ENCODE measurements at regions not wholly inside any gene's neighbourhood (a gene's known extent, or its start where the extent isn't known, plus 50 kb on each side); places are given as distances from the start of the nearest gene placed in this dataset.

GRCh38 chr1:240027059-240027462, 64.6 kb upstream of the FMN2 start:
- DNase-seq (ENCODE audit: extremely low read depth in 1 of 11, low read depth in 9 of 11, low spot score in 4 of 11), result peak in 9 of 11 donors; percentile 9 to 31 (median 22)

GRCh38 chr1:240029418-240029817, 62.3 kb upstream of the FMN2 start:
- no peak for DNase-seq (ENCODE audit: extremely low read depth in 1 of 11, low read depth in 9 of 11, low spot score in 4 of 11)

- DNase-seq (ENCODE audit: extremely low read depth in 1 of 11, low read depth in 9 of 11, low spot score in 4 of 11), result peak in 1 of 11 donors; percentile 5
Measured at GRCh38 chr1:240030236-240030635, 61.4 kb upstream of the FMN2 start.

GRCh38 chr1:240031009-240031408, 60.7 kb upstream of the FMN2 start:
- no peak for DNase-seq (ENCODE audit: extremely low read depth in 1 of 11, low read depth in 9 of 11, low spot score in 4 of 11)

- DNase-seq (ENCODE audit: extremely low read depth in 1 of 11, low read depth in 9 of 11, low spot score in 4 of 11), result no peak
Measured at GRCh38 chr1:240031414-240031813, 60.3 kb upstream of the FMN2 start.

GRCh38 chr1:240033406-240033805, 58.3 kb upstream of the FMN2 start:
- DNase-seq (ENCODE audit: extremely low read depth in 1 of 11, low read depth in 9 of 11, low spot score in 4 of 11), result no peak

- no peak for DNase-seq (ENCODE audit: extremely low read depth in 1 of 11, low read depth in 9 of 11, low spot score in 4 of 11)
Measured at GRCh38 chr1:240036526-240036925, 55.2 kb upstream of the FMN2 start.
